ENCODE measurements at regions not wholly inside any gene's neighbourhood (a gene's known extent, or its start where the extent isn't known, plus 50 kb on each side); places are given as distances from the start of the nearest gene placed in this dataset.

GRCh38 chr11:121898903-121899302 lies 217.1 kb downstream of the BLID start:
- TF ChIP-seq, protein P1, sequence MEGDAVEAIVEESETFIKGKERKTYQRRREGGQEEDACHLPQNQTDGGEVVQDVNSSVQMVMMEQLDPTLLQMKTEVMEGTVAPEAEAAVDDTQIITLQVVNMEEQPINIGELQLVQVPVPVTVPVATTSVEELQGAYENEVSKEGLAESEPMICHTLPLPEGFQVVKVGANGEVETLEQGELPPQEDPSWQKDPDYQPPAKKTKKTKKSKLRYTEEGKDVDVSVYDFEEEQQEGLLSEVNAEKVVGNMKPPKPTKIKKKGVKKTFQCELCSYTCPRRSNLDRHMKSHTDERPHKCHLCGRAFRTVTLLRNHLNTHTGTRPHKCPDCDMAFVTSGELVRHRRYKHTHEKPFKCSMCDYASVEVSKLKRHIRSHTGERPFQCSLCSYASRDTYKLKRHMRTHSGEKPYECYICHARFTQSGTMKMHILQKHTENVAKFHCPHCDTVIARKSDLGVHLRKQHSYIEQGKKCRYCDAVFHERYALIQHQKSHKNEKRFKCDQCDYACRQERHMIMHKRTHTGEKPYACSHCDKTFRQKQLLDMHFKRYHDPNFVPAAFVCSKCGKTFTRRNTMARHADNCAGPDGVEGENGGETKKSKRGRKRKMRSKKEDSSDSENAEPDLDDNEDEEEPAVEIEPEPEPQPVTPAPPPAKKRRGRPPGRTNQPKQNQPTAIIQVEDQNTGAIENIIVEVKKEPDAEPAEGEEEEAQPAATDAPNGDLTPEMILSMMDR (conservative IDR thresholded peaks at IDR 0.05): no peak
- TF ChIP-seq ZFX (IDR thresholded peaks at IDR 0.05): no peak

Data from C4-2B (cell line).